ENCODE measurements at regions not wholly inside any gene's neighbourhood (a gene's known extent, or its start where the extent isn't known, plus 50 kb on each side); places are given as distances from the start of the nearest gene placed in this dataset.

DNA sequence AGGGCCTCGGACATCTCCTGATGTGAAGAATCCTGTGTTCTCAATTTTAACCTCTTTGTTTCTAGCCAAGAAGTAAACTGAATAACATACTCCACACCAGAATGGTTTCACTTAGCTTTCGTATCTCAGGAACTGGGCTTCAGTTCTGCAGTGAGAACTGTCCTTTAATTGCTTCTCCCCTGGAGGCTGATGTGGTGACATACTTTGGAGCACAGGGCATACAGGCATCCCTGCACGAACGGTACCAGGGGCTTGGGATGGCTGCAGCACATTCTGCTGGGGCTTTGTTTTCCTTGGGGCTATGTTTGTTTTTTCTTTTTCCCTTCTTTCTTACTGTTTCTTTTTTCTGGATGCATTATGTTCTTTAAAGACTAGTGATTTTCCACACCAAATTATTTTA lies 230.5 kb downstream of the TM9SF2 start:
- TF ChIP-seq, protein P1, sequence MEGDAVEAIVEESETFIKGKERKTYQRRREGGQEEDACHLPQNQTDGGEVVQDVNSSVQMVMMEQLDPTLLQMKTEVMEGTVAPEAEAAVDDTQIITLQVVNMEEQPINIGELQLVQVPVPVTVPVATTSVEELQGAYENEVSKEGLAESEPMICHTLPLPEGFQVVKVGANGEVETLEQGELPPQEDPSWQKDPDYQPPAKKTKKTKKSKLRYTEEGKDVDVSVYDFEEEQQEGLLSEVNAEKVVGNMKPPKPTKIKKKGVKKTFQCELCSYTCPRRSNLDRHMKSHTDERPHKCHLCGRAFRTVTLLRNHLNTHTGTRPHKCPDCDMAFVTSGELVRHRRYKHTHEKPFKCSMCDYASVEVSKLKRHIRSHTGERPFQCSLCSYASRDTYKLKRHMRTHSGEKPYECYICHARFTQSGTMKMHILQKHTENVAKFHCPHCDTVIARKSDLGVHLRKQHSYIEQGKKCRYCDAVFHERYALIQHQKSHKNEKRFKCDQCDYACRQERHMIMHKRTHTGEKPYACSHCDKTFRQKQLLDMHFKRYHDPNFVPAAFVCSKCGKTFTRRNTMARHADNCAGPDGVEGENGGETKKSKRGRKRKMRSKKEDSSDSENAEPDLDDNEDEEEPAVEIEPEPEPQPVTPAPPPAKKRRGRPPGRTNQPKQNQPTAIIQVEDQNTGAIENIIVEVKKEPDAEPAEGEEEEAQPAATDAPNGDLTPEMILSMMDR (optimal IDR thresholded peaks at IDR 0.05 in 1 of 3, IDR thresholded peaks at IDR 0.05 in 1 of 3, conservative IDR thresholded peaks at IDR 0.05 in 1 of 3; ENCODE audit: extremely low read depth in 1 of 3, insufficient read depth in 2 of 3, low read length in 3 of 3) = no peak
- TF ChIP-seq EZH2 (IDR thresholded peaks at IDR 0.05; ENCODE audit: low read length) = no peak
